ENCODE measurements at regions not wholly inside any gene's neighbourhood (a gene's known extent, or its start where the extent isn't known, plus 50 kb on each side); places are given as distances from the start of the nearest gene placed in this dataset.

GRCh38 chr7:26593393-26593792, 271.0 kb downstream of the SKAP2 start:
- TF ChIP-seq CTCF (IDR thresholded peaks at IDR 0.05) (no peak), POLR2A (IDR thresholded peaks at IDR 0.05) (no peak)

Data from testis (tissue), 2 donors.